ENCODE measurements at regions not wholly inside any gene's neighbourhood (a gene's known extent, or its start where the extent isn't known, plus 50 kb on each side); places are given as distances from the start of the nearest gene placed in this dataset.

- TF ChIP-seq CTCF (conservative IDR thresholded peaks at IDR 0.05) (no peak), EZH2 (IDR thresholded peaks at IDR 0.05; ENCODE audit: low read depth) (no peak)
Measured at GRCh38 chr1:56152635-56153034, 426.7 kb downstream of the PLPP3 start.
